ENCODE measurements at regions not wholly inside any gene's neighbourhood (a gene's known extent, or its start where the extent isn't known, plus 50 kb on each side); places are given as distances from the start of the nearest gene placed in this dataset.

GRCh38 chr4:37051111-37051510 is 193.4 kb upstream of the NWD2 start:
- no peaks in the 10 kb centered on the region for H3K9me3 ChIP-seq (replicated peaks; ENCODE audit: control insufficient read depth, insufficient read depth, low read length)
- dilution Hi-C loops (cut with MboI; ENCODE audit: extremely low pct_ligation_motif_present, low sequenced_read_pairs) (no loop called here), intact Hi-C loops (cut with micrococcal nuclease) (no loop called here)
- DNase-seq (ENCODE audit: low read depth, low spot score) (no peak), FAIRE-seq (no peak)
- H2AFZ ChIP-seq (ENCODE audit: low read depth, low read length), result no peak overlapping the region
- H3K4me2 ChIP-seq (ENCODE audit: insufficient read depth, low read length), result no peak overlapping the region
- no peaks in the 10 kb centered on the region for H4K20me1 ChIP-seq (replicated peaks; ENCODE audit: control insufficient read depth, extremely low read depth, insufficient read depth, low read length)
- no peak overlapping the region for H3K27ac ChIP-seq (ENCODE audit: insufficient read depth, low read depth, low read length)
- no TSS peak for BruUV-seq (replicated peaks)
- H3K4me3 ChIP-seq (replicated peaks in 1 of 3; ENCODE audit: insufficient read depth in 1 of 3, low read depth in 1 of 3, low read length in 3 of 3), result no peak overlapping the region
- H3K36me3 ChIP-seq (ENCODE audit: control insufficient read depth in 2 of 2, extremely low read depth in 1 of 2, insufficient read depth in 2 of 2, low read length in 2 of 2), result no peaks in the 10 kb centered on the region
- H3K27me3 ChIP-seq (ENCODE audit: control insufficient read depth in 2 of 2, insufficient read depth in 2 of 2, low read length in 2 of 2), result no peaks in the 10 kb centered on the region
- ChIA-PET POLR2A (no interaction called here), CTCF (no interaction called here)
- no peak for TF ChIP-seq GATA2 (IDR thresholded peaks at IDR 0.05; ENCODE audit: insufficient read depth, insufficient read length, low read depth, low read length)
- no peak for TF ChIP-seq FOS (IDR thresholded peaks at IDR 0.05; ENCODE audit: borderline replicate concordance, insufficient read depth, low read length)
- TF ChIP-seq POLR2AphosphoS5 (IDR thresholded peaks at IDR 0.05; ENCODE audit: insufficient read depth, low read depth, low read length), result no peak
- no peak overlapping the region for H3K9ac ChIP-seq (replicated peaks; ENCODE audit: extremely low read depth, insufficient read depth, low read length)
- H3K79me2 ChIP-seq (ENCODE audit: control insufficient read depth, insufficient read depth, low read length), result no peaks in the 10 kb centered on the region
- no peaks in the 10 kb centered on the region for H3K9me1 ChIP-seq (replicated peaks; ENCODE audit: control insufficient read depth, extremely low read depth, insufficient read depth, low read length)
- H3K4me1 ChIP-seq (ENCODE audit: control insufficient read depth, extremely low read depth, insufficient read depth, low read length), result no peaks in the 10 kb centered on the region

GRCh38 chr4:37051866-37052265 is 192.7 kb upstream of the NWD2 start:
- H3K4me1 ChIP-seq (ENCODE audit: control insufficient read depth, extremely low read depth, insufficient read depth, low read length), result no peaks in the 10 kb centered on the region
- H3K27ac ChIP-seq (ENCODE audit: insufficient read depth, low read depth, low read length), result no peak overlapping the region
- no peaks in the 10 kb centered on the region for H3K36me3 ChIP-seq (ENCODE audit: control insufficient read depth in 2 of 2, extremely low read depth in 1 of 2, insufficient read depth in 2 of 2, low read length in 2 of 2)
- H2AFZ ChIP-seq (ENCODE audit: low read depth, low read length), result no peak overlapping the region
- dilution Hi-C loops (cut with MboI; ENCODE audit: extremely low pct_ligation_motif_present, low sequenced_read_pairs), result no loop called here
- no peaks in the 10 kb centered on the region for H3K79me2 ChIP-seq (ENCODE audit: control insufficient read depth, insufficient read depth, low read length)
- H3K9me3 ChIP-seq (replicated peaks; ENCODE audit: control insufficient read depth, insufficient read depth, low read length), result no peaks in the 10 kb centered on the region
- H4K20me1 ChIP-seq (replicated peaks; ENCODE audit: control insufficient read depth, extremely low read depth, insufficient read depth, low read length), result no peaks in the 10 kb centered on the region
- H3K27me3 ChIP-seq (ENCODE audit: control insufficient read depth in 2 of 2, insufficient read depth in 2 of 2, low read length in 2 of 2), result no peaks in the 10 kb centered on the region
- H3K9me1 ChIP-seq (replicated peaks; ENCODE audit: control insufficient read depth, extremely low read depth, insufficient read depth, low read length), result no peaks in the 10 kb centered on the region
- FAIRE-seq (no peak), DNase-seq (ENCODE audit: low read depth, low spot score) (peak; percentile 7)
- BruUV-seq (replicated peaks), result no TSS peak
- intact Hi-C loops (cut with micrococcal nuclease), result no loop called here
- no peak overlapping the region for H3K9ac ChIP-seq (replicated peaks; ENCODE audit: extremely low read depth, insufficient read depth, low read length)
- CTCF ChIA-PET, result no interaction called here
- no peak overlapping the region for H3K4me3 ChIP-seq (replicated peaks in 1 of 3; ENCODE audit: insufficient read depth in 1 of 3, low read depth in 1 of 3, low read length in 3 of 3)
- POLR2A ChIA-PET, result no interaction called here
- no peak overlapping the region for H3K4me2 ChIP-seq (ENCODE audit: insufficient read depth, low read length)
- TF ChIP-seq POLR2A (IDR thresholded peaks at IDR 0.05; ENCODE audit: low read depth, low read length) (no peak), MYC (IDR thresholded peaks at IDR 0.05; ENCODE audit: low read depth, low read length) (no peak), FOS (IDR thresholded peaks at IDR 0.05; ENCODE audit: borderline replicate concordance, insufficient read depth, low read length) (no peak)
